ENCODE measurements at regions not wholly inside any gene's neighbourhood (a gene's known extent, or its start where the extent isn't known, plus 50 kb on each side); places are given as distances from the start of the nearest gene placed in this dataset.
A peak's percentile ranks its signal among the peaks of the same experiment; 100 is the strongest.

DNA sequence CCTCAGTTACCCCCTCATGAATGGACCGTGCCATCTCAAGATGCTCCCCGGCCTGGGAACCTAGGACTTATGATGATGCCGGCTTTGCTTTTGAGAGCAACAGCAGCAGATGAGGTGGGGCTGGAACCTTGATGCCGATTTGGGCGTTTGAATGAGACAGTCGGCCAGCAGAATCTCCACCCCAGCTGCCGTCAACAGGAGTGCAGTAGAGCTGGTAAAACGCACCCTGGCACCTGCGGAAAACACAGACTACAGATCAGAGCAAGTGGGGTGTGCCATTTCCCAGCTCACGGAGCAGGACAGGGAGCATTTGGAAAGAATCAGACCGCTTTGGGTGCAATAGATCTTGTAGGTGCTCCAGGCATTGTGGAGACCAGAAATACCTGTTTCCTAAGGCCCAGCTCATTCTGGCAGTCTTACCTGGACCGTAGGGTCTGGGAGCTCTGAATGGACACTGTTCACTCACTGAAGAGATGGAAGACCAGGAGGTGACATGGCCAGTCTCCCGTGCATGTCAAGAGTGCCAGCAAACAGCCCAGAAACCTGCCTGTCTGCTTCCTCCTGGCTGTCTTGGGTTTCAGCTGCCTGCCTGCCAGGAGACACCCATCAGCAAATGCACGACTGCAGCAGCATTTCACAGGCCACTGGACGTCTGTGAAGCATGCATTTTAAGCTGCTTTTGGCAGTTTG lies 317.7 kb upstream of the IRX4 start:
- no peak for DNase-seq (ENCODE audit: low read depth in 4 of 4, low spot score in 3 of 4)

- no peak for DNase-seq (ENCODE audit: low read depth in 4 of 4, low spot score in 3 of 4)
These were observed 317.0 kb upstream of the IRX4 start for GRCh38 chr5:2199697-2200096.

- no peak for DNase-seq (ENCODE audit: low read depth in 4 of 4, low spot score in 3 of 4)
These were observed 314.4 kb upstream of the IRX4 start for GRCh38 chr5:2196989-2197619.

GRCh38 chr5:2196416-2196815 lies 313.7 kb upstream of the IRX4 start:
- no peak for DNase-seq (ENCODE audit: low read depth in 4 of 4, low spot score in 3 of 4)

DNA sequence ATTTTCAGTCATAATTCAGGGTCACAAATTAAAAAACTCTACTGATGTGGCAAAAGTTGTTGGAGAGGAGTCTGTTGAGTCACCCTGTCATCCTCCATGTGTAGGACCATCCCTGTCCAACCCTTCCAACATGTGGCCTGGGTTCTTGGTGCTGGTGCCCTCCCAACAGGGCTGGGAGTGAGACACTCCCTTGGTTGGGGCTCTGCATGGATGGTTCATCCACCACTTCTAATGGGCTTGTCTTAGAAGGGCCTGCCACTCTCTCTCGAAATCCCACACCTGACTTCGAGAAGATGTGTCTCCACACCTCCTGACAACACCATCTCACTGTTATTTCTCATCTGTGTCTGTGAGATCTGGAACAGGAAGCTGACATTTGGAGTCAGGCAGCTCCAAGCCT lies 312.2 kb upstream of the IRX4 start:
- no peak for DNase-seq (ENCODE audit: low read depth in 4 of 4, low spot score in 3 of 4)

- no peak for DNase-seq (ENCODE audit: low read depth in 4 of 4, low spot score in 3 of 4)
These were observed 311.5 kb upstream of the IRX4 start for GRCh38 chr5:2194236-2194555.

DNA sequence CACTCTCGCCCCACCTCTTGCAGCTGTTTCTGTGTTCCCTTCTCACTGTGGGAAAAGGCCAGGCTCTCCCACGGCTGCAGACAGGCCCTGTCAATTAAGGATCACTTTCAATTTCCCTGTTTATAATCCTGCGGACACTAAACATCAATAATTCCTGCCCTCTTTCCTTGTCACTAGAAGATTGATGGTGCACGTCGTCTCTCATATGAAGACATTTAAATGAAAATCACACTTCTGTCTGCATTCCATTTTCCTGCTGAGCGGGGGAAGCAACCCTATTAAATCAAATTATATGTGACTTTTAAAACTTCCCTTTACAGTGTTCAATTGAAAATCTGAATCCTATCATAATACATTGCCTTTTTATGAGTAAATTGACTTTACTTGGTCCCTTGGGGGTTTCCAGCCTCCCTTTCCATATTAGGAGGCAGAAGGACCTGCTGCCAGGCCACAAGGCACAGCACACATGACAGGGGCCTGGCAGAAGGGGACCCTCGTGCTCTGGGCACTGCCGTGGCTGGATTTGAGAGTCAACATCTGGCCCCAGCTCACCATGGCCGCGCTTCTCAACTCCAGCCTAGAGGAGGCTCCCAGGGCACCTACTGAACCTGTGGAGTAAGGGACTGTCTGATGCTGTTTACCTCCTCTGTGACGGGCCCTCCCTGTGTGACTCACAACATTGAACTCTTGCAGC lies 311.0 kb upstream of the IRX4 start:
- no peak for DNase-seq (ENCODE audit: low read depth in 4 of 4, low spot score in 3 of 4)

DNA sequence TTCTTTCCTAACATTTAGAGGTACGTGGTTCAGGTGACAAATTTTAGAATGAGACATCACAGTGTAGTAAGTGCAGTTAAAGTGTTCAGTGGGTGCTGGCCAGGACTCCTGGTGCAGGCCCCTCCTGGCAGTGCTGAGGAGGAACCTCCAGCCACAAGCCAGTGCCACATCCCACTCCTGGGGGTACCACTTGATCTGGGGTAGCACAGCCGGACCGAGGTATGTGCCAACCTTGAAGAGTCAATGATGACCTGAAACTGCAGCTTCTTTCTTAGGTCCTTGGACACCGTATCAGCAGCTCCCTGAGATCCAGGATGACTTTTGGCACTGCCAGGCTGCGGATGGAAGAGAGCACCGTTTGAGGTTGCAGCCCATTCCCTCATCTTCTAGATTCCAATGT lies 310.4 kb upstream of the IRX4 start:
- DNase-seq (ENCODE audit: low read depth in 4 of 4, low spot score in 3 of 4) = no peak

GRCh38 chr5:2192496-2192895 lies 309.8 kb upstream of the IRX4 start:
- DNase-seq (ENCODE audit: low read depth in 4 of 4, low spot score in 3 of 4) = no peak

- DNase-seq (ENCODE audit: low read depth in 4 of 4, low spot score in 3 of 4) = no peak
These were observed 309.2 kb upstream of the IRX4 start for GRCh38 chr5:2191972-2192371.

GRCh38 chr5:2190549-2190948 lies 307.8 kb upstream of the IRX4 start:
- DNase-seq (ENCODE audit: low read depth in 4 of 4, low spot score in 3 of 4) = no peak

GRCh38 chr5:2188661-2189060 lies 305.9 kb upstream of the IRX4 start:
- DNase-seq (ENCODE audit: low read depth in 4 of 4, low spot score in 3 of 4) = no peak

- no peak for DNase-seq (ENCODE audit: low read depth in 4 of 4, low spot score in 3 of 4)
These were observed 305.4 kb upstream of the IRX4 start for GRCh38 chr5:2188137-2188536.

GRCh38 chr5:2187687-2188086 lies 305.0 kb upstream of the IRX4 start:
- DNase-seq (ENCODE audit: low read depth in 4 of 4, low spot score in 3 of 4) = no peak

DNA sequence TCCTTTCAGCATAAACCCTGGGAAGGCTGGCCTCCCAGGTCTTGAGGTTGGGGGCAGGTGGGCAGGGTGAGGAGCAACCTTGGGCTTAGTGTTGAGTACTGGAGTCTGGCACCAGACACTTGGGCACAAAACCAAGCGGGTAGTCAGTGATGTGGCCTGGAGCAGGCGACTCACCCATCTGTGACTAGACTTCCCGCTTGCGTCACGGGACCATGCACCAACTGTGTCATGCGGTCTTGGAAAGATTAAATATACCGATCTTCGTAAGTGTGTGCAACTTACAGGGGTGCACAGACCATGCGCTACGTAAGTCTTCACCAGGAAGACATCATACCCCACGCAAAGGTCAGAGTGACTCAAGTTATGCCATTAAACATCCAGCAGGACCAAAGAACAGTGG lies 304.4 kb upstream of the IRX4 start:
- no peak for DNase-seq (ENCODE audit: low read depth in 4 of 4, low spot score in 3 of 4)

DNA sequence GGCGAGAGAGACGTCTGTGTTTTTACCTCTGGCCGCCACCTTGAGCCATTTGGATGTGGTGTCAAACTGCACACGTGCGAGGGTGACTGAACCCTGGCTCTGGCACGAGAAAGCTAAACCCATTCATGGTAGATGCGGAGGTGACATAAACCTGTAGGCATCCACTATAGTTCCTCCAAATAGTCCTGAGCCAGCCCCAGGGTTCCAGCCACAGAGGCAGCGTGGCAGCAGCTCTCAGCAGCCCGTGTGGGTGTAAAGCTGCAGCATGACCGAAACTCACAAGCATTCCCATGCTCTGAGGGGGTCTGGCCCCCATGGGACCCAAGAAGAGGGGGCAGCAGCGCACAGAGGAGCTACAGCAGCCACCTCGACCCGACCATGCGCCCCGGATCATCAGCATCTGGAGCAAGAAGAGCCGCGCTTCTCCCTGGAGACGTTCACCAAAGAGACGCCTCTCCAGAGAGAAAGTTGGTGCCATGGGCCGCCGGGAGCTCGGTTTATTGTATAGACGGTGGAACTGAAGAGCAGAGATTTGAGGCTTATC lies 303.8 kb upstream of the IRX4 start:
- no peak for DNase-seq (ENCODE audit: low read depth in 4 of 4, low spot score in 3 of 4)

- DNase-seq (ENCODE audit: low read depth in 4 of 4, low spot score in 3 of 4) = no peak
These were observed 303.1 kb upstream of the IRX4 start for GRCh38 chr5:2185646-2186471.

DNA sequence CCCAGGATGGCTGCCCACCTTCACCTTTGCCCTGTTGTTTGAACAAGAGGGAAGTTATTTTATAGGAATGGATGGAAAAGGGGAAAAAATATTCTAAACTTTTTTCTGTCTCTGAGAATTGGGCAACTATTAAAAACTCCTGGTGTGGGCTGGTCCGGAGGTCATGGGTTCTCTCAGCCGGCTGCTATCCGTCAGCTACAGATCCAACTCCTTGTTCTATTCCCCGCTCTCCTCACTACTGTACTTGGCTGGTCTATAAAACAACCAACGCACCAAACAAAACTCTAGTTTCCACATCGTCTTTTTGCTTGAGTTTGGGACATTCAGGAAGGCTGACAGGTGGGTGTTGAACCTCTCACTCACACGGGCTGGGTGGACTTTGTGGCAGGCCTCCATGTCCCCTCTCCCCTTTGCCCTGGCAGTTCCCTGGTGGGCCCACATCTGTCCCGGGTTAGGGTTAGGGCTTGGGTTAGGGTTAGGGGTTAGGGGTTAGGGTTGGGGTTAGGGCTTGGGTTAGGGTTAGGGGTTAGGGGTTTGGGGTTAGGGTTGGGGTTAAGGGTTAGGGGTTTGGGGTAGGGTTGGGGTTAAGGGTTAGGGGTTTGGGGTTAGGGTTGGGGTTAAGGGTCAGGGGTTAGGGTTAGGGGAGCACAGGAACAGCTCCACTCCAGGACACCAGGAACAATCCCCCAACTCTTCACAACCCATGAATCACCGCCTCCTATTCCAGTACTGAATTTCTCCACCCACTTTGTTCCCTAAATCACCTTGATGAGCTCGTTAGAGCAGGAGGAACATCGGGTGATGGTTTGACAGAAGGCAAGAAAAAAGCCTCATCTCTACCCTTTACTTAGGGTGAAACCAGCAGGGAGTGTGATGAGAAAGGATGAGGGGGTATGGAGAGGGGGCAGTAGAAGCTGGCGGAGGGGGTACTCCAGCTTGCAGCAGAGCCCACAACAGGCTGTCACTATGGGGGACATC lies 302.1 kb upstream of the IRX4 start:
- DNase-seq (ENCODE audit: low read depth in 4 of 4, low spot score in 3 of 4) = no peak

DNA sequence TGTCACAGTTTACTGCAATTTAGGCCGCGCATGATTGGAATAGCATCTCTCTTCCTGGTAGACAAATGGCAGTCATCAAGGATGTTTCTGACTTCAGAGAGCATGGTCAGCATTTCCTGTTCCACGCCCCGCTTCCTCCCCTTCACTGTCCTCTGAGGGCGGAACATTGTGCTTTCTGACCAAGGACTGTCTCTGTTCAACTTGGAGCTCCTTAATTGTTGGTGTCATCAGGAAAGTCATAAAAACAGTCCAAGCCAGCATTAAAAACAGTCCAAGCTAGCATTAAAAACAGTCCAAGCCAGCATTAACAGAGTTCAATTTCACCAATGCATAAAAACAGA lies 301.3 kb upstream of the IRX4 start:
- DNase-seq (ENCODE audit: low read depth in 4 of 4, low spot score in 3 of 4) = peak in 1 of 4 donors; percentile 40

Measured in left renal pelvis (tissue), 4 donors.